Nephron progenitor cell (in vitro differentiated cells): ENCODE measurements at regions not wholly inside any gene's neighbourhood (a gene's known extent, or its start where the extent isn't known, plus 50 kb on each side); places are given as distances from the start of the nearest gene placed in this dataset.

Source experiments
- DNase-seq: peaks from one replicate; pipeline ENCODE4 v3.0.0; 2021
- H3K27ac Mint-ChIP-seq: 2 replicates; pipeline ENCODE4 v1.8.0; 2021; ENCODE audit warnings: mild to moderate bottlenecking, moderate library complexity, mixed read lengths
- H3K27me3 Mint-ChIP-seq: 2 replicates; pipeline ENCODE4 v1.8.0; 2021; ENCODE audit warnings: mild to moderate bottlenecking, low read depth, mixed read lengths; ENCODE audit not compliant: poor library complexity
- H3K36me3 Mint-ChIP-seq: 2 replicates; pipeline ENCODE4 v1.8.0; 2021; ENCODE audit warnings: low read depth, mixed read lengths
- H3K4me1 Mint-ChIP-seq: 2 replicates; pipeline ENCODE4 v1.8.0; 2021; ENCODE audit warnings: mixed read lengths
- H3K4me3 Mint-ChIP-seq: 2 replicates; pipeline ENCODE4 v1.8.0; 2021; ENCODE audit warnings: mild to moderate bottlenecking, moderate library complexity, mixed read lengths
- H3K9me3 Mint-ChIP-seq: 2 replicates; pipeline ENCODE4 v1.8.0; 2021; ENCODE audit warnings: mild to moderate bottlenecking, moderate library complexity, mixed read lengths
- TF ChIP-seq, protein P1 (sequence below): fragments of 200-600 bp; sonication (generic); IDR thresholded peaks from 2 replicates; pipeline ENCODE4 v1.5.0; 2021; ENCODE audit warnings: antibody characterized with exemption

DNA sequence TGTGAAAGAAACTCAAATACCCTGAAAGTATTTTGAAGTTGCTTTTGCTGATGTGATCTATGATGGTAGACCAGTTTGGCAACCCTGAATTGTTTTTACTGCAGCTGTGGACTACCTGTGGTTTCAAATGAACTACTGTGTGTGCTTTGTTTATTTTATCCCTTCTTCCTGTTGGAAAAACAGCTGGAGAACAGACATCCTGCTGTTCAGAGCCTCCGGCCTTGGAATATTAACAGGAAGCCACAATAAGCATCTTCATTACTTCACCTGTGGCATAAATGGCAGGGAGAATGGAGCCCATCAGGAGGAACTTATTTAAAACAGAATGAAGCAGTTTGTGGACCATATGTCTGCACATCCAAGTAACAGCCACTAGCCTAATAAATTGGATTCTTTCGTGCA is 104.8 kb downstream of the DUSP6 start:
- TF ChIP-seq, protein P1, sequence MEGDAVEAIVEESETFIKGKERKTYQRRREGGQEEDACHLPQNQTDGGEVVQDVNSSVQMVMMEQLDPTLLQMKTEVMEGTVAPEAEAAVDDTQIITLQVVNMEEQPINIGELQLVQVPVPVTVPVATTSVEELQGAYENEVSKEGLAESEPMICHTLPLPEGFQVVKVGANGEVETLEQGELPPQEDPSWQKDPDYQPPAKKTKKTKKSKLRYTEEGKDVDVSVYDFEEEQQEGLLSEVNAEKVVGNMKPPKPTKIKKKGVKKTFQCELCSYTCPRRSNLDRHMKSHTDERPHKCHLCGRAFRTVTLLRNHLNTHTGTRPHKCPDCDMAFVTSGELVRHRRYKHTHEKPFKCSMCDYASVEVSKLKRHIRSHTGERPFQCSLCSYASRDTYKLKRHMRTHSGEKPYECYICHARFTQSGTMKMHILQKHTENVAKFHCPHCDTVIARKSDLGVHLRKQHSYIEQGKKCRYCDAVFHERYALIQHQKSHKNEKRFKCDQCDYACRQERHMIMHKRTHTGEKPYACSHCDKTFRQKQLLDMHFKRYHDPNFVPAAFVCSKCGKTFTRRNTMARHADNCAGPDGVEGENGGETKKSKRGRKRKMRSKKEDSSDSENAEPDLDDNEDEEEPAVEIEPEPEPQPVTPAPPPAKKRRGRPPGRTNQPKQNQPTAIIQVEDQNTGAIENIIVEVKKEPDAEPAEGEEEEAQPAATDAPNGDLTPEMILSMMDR = no peak
- H3K4me1 Mint-ChIP-seq = peaks cover 75% of the 10 kb centered on the region
- H3K4me3 Mint-ChIP-seq = no peak overlapping the region
- peaks cover 10% of the 10 kb centered on the region for H3K9me3 Mint-ChIP-seq
- H3K27me3 Mint-ChIP-seq = peaks cover 5% of the 10 kb centered on the region
- DNase-seq = no peak
- peaks cover 5% of the 10 kb centered on the region for H3K36me3 Mint-ChIP-seq
- peak overlapping the region; percentile 18 for H3K27ac Mint-ChIP-seq

DNA sequence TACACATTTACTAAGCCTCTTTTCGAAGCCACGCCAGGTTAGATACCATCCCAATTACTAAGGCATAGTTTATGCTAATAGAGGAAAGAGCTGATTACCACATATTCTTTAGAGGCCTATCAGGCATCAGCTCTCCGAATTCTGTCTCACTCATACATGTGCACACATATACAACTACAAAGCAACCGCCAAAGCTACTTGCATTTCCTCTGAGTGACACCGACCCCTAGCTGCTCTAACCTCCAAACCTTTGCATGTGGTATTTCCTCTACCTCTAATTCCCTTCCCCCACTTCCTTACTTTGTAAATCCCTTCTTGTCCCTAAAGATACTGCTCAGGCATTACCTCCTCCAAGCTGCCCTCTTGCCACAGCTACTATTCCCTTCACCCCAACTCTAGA is 107.2 kb downstream of the DUSP6 start:
- Mint-ChIP-seq H3K27ac (peak overlapping the region; percentile 83), H3K9me3 (peaks cover 25% of the 10 kb centered on the region), H3K4me1 (peaks cover 56% of the 10 kb centered on the region), H3K36me3 (peaks cover 18% of the 10 kb centered on the region), H3K4me3 (no peak overlapping the region), H3K27me3 (peaks cover 5% of the 10 kb centered on the region)
- DNase-seq = no peak
- TF ChIP-seq, protein P1 = no peak

DNA sequence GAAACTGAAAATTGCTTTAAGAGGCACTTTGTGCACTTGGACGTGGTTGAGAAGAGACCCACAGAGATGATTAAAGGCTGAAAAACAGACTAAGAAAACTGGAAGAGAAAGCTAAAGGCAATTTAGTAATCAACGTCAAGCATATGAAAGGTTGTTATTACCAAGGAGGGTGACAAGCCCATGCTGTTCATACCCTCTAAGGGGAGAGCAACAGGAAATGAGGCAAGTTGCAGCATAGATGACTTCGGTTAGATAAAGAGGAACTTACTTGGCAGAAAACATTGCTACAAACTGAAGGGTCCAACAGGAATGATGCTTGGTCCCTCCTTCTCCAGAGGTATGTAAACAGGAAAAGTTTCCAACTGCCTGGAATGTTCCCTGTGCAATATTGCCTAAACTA is 107.8 kb downstream of the DUSP6 start:
- no peak for DNase-seq
- peaks cover 61% of the 10 kb centered on the region for H3K4me1 Mint-ChIP-seq
- H3K27ac Mint-ChIP-seq = no peak overlapping the region
- H3K4me3 Mint-ChIP-seq = no peak overlapping the region
- H3K9me3 Mint-ChIP-seq = peaks cover 25% of the 10 kb centered on the region
- TF ChIP-seq, protein P1 = no peak
- H3K27me3 Mint-ChIP-seq = peaks cover 5% of the 10 kb centered on the region
- peaks cover 18% of the 10 kb centered on the region for H3K36me3 Mint-ChIP-seq

DNA sequence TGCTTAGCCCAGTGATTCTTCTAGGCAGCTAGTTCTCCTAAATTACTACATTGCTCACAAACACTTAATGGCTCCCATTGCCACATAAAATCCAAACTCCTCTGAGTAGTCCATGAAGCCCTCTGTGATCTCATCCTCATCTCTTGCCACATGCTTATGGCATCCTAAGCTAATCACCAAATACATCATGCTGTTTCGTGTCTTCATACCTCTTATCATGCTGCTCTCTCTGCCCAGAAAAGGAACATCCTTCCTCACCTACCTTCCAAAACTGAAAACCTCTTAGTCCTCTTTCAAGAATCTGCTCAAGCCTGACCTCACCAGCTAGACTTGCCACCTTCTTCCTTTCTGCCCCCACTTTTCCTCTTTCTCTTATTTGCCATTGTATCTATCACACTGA is 108.5 kb downstream of the DUSP6 start:
- peaks cover 69% of the 10 kb centered on the region for H3K4me1 Mint-ChIP-seq
- DNase-seq = no peak
- H3K9me3 Mint-ChIP-seq = peaks cover 25% of the 10 kb centered on the region
- TF ChIP-seq, protein P1 = no peak
- H3K36me3 Mint-ChIP-seq = peaks cover 18% of the 10 kb centered on the region
- peaks cover 5% of the 10 kb centered on the region for H3K27me3 Mint-ChIP-seq
- no peak overlapping the region for H3K4me3 Mint-ChIP-seq
- no peak overlapping the region for H3K27ac Mint-ChIP-seq

DNA sequence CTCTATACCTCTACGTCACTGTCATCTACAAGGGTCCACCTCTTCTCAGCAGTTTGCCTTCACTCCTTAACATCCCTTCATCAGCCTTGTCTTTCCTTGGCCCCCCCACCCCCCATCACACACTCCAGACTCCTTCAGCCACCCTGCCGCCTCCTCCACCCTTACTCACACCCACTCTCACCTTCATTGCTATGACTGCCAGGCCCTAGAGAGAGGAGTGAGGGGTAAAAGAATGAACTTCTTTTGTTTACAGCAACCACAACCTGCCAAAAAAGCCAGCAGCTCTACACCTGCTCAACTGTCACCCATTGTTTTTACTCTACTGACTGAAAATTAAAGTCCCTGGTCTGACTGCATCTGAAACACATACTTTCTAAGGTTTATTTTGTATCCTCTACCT is 112.8 kb downstream of the DUSP6 start:
- Mint-ChIP-seq H3K27me3 (peaks cover 5% of the 10 kb centered on the region), H3K36me3 (peaks cover 18% of the 10 kb centered on the region), H3K4me3 (no peak overlapping the region), H3K9me3 (peaks cover 25% of the 10 kb centered on the region), H3K27ac (peak overlapping the region; percentile 43), H3K4me1 (peaks cover 73% of the 10 kb centered on the region)
- TF ChIP-seq, protein P1 = no peak
- no peak for DNase-seq

DNA sequence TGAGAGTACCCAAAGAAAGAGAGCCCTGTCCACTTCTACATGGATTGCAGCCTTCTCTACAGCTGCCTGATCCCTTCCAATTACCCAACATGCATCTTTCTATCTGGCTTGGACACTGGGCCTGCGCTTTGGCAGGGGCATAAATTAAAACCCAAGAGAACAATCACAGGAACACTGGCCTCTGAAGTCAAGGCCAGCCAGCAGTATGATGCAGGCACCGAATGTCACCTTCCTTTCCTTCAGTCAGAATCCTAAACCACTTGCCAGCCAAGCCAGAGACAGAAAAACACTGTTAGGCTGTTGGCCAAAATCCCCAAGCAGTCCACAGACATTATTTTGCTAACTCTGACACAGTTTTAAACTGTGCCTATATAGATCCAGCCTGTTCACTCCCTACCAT is 113.7 kb downstream of the DUSP6 start:
- Mint-ChIP-seq H3K4me3 (no peak overlapping the region), H3K36me3 (peaks cover 18% of the 10 kb centered on the region), H3K27ac (peak overlapping the region; percentile 97), H3K4me1 (peaks cover 72% of the 10 kb centered on the region), H3K27me3 (no peaks in the 10 kb centered on the region), H3K9me3 (peaks cover 29% of the 10 kb centered on the region)
- no peak for DNase-seq
- TF ChIP-seq, protein P1 = no peak
